Activated naive CD8-positive, alpha-beta T cell treated with anti-CD3 and anti-CD28 coated beads, Interleukin-2, amount 50 U/mL, for 24 hours (primary cell): ENCODE measurements at regions not wholly inside any gene's neighbourhood (a gene's known extent, or its start where the extent isn't known, plus 50 kb on each side); places are given as distances from the start of the nearest gene placed in this dataset.
A peak's percentile ranks its signal among the peaks of the same experiment; 100 is the strongest.

Experiments used
- ATAC-seq: fragments of 150-1000 bp; cut with Tn5 transposase; one replicate; pipeline ENCODE4 v1.10.0; 2021
- DNase-seq: peaks from one replicate; pipeline ENCODE4 v3.0.0; 2021
- H3K27ac Mint-ChIP-seq: one replicate; pipeline ENCODE4 v1.8.0; 2021; ENCODE audit warnings: mild to moderate bottlenecking, mixed read lengths
- H3K27me3 Mint-ChIP-seq: one replicate; pipeline ENCODE4 v1.8.0; 2021; ENCODE audit warnings: mixed read lengths
- H3K36me3 Mint-ChIP-seq: one replicate; pipeline ENCODE4 v1.8.0; 2021; ENCODE audit warnings: low read depth, mixed read lengths
- H3K4me1 Mint-ChIP-seq: one replicate; pipeline ENCODE4 v1.8.0; 2021; ENCODE audit warnings: mixed read lengths
- H3K4me3 Mint-ChIP-seq: one replicate; pipeline ENCODE4 v1.8.0; 2021; ENCODE audit warnings: mild to moderate bottlenecking, moderate library complexity, mixed read lengths
- H3K9me3 Mint-ChIP-seq: one replicate; pipeline ENCODE4 v1.8.0; 2021; ENCODE audit warnings: mixed read lengths

- H3K27me3 Mint-ChIP-seq, result peaks cover 3% of the 10 kb centered on the region
- no peak for ATAC-seq
- H3K36me3 Mint-ChIP-seq, result no peaks in the 10 kb centered on the region
- no peak for DNase-seq
- no peaks in the 10 kb centered on the region for H3K9me3 Mint-ChIP-seq
- no peak overlapping the region for H3K27ac Mint-ChIP-seq
- peaks cover 11% of the 10 kb centered on the region for H3K4me1 Mint-ChIP-seq
- H3K4me3 Mint-ChIP-seq, result no peak overlapping the region
Observed at GRCh38 chr11:13851691-13852090, 110.8 kb upstream of the SPON1 start.

DNA sequence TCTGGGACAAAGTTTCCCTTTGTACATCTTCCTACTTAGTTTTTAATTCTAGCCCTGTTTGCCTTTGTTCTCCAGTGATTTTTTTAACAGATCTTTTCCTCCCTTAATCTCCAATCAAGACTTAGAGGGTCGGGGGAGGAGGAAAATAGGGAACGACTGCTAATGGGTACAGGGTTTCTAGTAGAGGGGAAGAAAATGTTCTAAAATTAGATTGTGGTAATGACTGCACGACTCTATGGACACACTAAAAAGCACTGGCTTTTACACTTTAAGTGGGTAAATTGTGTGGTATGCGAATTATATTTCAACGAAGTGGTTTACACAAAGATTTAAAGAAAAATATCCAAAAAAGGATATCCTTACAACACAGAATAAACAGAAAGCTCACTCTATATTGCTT, 110.0 kb upstream of the SPON1 start:
- H3K27me3 Mint-ChIP-seq, result peaks cover 3% of the 10 kb centered on the region
- no peaks in the 10 kb centered on the region for H3K36me3 Mint-ChIP-seq
- no peaks in the 10 kb centered on the region for H3K9me3 Mint-ChIP-seq
- peaks cover 11% of the 10 kb centered on the region for H3K4me1 Mint-ChIP-seq
- no peak overlapping the region for H3K4me3 Mint-ChIP-seq
- DNase-seq, result no peak
- no peak for ATAC-seq
- no peak overlapping the region for H3K27ac Mint-ChIP-seq

DNA sequence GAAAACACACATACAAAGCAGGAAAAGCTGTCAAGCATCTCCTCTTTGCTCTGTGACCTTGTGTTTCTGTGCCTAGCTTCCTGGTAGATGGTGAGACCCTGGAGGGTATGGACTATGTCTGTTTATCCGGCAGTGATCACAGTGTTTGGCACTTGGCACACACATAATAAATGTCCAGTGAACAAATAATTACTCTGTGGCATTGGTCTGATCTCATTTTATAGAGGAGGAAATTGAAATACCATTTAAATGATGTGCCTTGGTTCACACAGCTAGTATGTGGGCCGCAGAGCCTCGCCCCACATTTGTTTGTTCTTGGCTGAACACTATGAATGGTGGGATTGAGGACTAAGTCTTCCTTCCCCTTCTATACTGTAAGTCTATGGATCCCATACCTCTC, 104.7 kb upstream of the SPON1 start:
- Mint-ChIP-seq H3K27ac (no peak overlapping the region), H3K9me3 (peaks cover 4% of the 10 kb centered on the region), H3K4me3 (no peak overlapping the region), H3K27me3 (no peaks in the 10 kb centered on the region), H3K4me1 (peaks cover 28% of the 10 kb centered on the region), H3K36me3 (peaks cover 2% of the 10 kb centered on the region)
- DNase-seq (no peak), ATAC-seq (no peak)

DNA sequence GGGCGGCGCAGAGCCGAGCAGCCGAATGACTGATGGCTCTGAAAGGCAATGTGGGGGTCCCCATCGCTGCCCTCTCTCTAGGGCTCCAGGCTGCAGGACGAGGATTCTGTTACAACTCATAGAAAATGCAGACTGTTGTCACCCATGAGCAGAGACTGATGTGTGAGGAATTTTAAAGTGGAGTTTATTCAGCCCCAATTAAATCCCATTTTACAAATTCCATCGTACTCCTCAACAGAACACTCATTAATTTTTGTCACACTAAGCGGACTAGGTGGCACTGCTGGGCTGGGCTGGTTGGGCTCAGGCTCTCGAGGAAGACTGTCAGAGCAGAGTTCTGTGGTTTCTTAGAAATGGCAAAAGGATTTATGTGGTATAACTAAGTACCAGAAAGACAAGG, 102.6 kb upstream of the SPON1 start:
- ATAC-seq (no peak), DNase-seq (no peak)
- Mint-ChIP-seq H3K4me3 (no peak overlapping the region), H3K36me3 (peaks cover 3% of the 10 kb centered on the region), H3K27me3 (no peaks in the 10 kb centered on the region), H3K9me3 (peaks cover 4% of the 10 kb centered on the region), H3K4me1 (peaks cover 31% of the 10 kb centered on the region), H3K27ac (no peak overlapping the region)

DNA sequence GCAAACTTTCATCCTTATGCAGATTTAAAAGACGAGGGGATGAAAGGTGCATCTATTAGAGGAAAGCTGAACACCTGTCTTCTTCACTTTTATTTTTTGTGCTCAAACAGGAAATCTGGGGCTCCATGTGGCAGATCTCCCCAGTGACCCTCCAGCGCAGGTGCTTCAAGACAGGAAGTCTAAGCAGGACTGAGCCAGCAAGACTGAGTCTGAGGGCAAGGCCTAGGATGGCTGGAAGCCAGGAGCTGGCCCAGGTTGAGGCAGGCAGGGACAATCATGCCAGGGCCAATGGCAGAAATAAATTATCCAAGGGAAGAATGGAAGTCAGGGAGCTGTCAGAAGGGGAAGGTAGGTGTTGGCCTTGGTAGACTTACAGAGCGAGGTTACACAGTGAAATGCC, 101.1 kb upstream of the SPON1 start:
- H3K4me3 Mint-ChIP-seq, result no peak overlapping the region
- peak overlapping the region; percentile 2 for H3K27ac Mint-ChIP-seq
- H3K27me3 Mint-ChIP-seq, result no peaks in the 10 kb centered on the region
- DNase-seq, result no peak
- H3K36me3 Mint-ChIP-seq, result peaks cover 3% of the 10 kb centered on the region
- no peak for ATAC-seq
- peaks cover 31% of the 10 kb centered on the region for H3K4me1 Mint-ChIP-seq
- peaks cover 4% of the 10 kb centered on the region for H3K9me3 Mint-ChIP-seq

DNA sequence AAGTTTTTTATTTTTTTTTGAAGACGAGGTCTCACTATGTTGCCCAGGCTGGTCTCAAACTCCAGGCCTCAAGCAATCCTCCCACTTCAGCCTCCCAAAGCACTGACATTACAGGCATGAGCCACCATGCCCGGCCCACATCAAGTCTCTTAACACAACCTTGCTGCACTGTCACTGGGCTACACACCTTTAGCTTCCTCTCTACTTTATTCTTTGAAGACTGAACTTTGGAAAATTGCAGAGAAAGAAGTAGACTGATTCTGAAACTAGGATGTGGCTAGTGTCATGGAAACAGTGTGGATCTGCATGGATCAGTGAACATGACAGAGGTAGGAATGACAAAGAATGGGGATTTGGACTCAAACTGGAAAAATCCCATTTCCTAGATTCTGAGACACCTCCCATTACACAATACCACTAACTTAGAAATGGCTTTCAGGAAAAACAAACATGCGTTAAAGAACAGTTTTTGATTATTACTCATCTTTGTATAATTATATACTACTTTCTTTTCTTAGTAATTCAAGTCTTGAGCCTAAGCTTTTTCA, 99.6 kb upstream of the SPON1 start:
- Mint-ChIP-seq H3K27ac (no peak overlapping the region), H3K4me1 (peaks cover 33% of the 10 kb centered on the region), H3K4me3 (no peak overlapping the region), H3K36me3 (peaks cover 3% of the 10 kb centered on the region), H3K9me3 (peaks cover 4% of the 10 kb centered on the region), H3K27me3 (no peaks in the 10 kb centered on the region)
- ATAC-seq (peak; percentile 52), DNase-seq (no peak)

GRCh38 chr11:13868710-13869397, 93.7 kb upstream of the SPON1 start:
- peaks cover 39% of the 10 kb centered on the region for H3K4me1 Mint-ChIP-seq
- peak overlapping the region; percentile 78 for H3K27ac Mint-ChIP-seq
- ATAC-seq (peak; percentile 97), DNase-seq (no peak)
- peaks cover 3% of the 10 kb centered on the region for H3K36me3 Mint-ChIP-seq
- H3K9me3 Mint-ChIP-seq, result no peaks in the 10 kb centered on the region
- no peaks in the 10 kb centered on the region for H3K27me3 Mint-ChIP-seq
- H3K4me3 Mint-ChIP-seq, result peak overlapping the region; percentile 30

DNA sequence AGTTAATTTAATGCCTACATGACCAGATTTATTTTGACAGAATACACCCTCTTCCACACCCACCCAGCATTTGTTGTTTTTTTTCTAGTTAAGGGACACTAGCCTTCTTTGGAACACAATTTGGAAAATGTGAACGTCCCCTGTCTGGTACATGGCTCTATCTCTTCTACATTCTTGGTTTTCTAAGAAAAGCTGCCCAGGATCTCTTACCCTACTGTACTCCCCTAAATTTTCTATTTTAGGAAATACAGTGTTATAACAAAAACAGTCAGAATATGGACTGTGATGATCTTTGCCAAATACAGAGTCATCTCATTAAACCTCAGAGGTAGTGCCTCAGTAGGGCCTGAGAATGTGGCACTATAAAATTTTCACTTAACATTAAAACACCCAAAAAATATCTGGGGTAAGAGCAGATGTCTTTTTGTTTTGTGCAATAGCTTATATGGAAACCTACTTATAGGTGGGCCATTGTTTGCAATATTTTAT, 93.1 kb upstream of the SPON1 start:
- H3K4me3 Mint-ChIP-seq, result peak overlapping the region; percentile 30
- DNase-seq (no peak), ATAC-seq (peak; percentile 38)
- no peaks in the 10 kb centered on the region for H3K9me3 Mint-ChIP-seq
- H3K27ac Mint-ChIP-seq, result peak overlapping the region; percentile 78
- no peaks in the 10 kb centered on the region for H3K27me3 Mint-ChIP-seq
- H3K4me1 Mint-ChIP-seq, result peaks cover 39% of the 10 kb centered on the region
- peaks cover 3% of the 10 kb centered on the region for H3K36me3 Mint-ChIP-seq

- ATAC-seq, result no peak
- peaks cover 3% of the 10 kb centered on the region for H3K36me3 Mint-ChIP-seq
- no peaks in the 10 kb centered on the region for H3K9me3 Mint-ChIP-seq
Observed at GRCh38 chr11:13874597-13874996, 87.9 kb upstream of the SPON1 start.

DNA sequence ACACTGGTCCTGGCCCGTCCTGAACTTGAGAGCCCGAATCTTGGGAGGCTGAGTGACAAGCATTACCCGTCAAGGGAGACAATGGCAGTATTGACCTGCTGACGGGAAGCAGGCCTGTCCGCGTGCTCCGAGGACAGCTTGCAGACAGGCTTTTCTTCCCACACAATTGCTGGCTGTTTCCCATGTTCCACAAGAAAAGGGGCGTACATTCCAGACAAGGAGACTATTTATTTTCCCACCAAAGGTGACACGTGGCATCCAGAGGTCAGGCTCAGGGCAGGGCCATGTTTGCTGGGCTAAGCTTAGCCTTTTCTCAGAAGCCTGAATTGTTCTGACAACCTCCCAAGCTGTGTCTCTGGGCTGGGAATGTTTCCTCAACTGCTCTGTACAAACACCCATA, 86.9 kb upstream of the SPON1 start:
- Mint-ChIP-seq H3K9me3 (no peaks in the 10 kb centered on the region), H3K4me3 (no peak overlapping the region), H3K4me1 (peaks cover 28% of the 10 kb centered on the region), H3K27me3 (no peaks in the 10 kb centered on the region), H3K36me3 (peaks cover 3% of the 10 kb centered on the region), H3K27ac (no peak overlapping the region)
- ATAC-seq, result no peak
- no peak for DNase-seq

More at GRCh38 chr11:13874597-13874996, 87.9 kb upstream of the SPON1 start:
- H3K27ac Mint-ChIP-seq, result no peak overlapping the region
- peaks cover 34% of the 10 kb centered on the region for H3K4me1 Mint-ChIP-seq
- DNase-seq, result no peak
- H3K4me3 Mint-ChIP-seq, result no peak overlapping the region
- H3K27me3 Mint-ChIP-seq, result no peaks in the 10 kb centered on the region

DNA sequence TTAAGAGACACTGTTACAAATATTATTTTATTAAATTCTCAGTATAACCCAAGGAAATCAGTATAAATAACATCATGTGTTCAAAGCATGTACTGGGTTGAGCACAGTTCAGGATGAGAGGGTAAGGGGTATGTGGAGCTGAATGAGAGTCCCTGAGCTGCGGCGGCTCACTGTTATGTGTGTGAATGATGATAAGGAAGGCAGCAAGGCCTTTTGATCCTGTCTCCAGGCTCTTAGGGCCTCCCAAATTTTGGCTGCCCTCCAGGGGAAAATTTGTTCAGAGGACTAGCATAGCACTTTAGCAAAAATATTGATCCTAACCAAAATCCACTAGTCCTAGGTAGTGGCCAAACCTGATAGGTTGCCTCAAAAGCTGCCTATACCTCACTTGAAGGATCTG, 86.1 kb upstream of the SPON1 start:
- no peak overlapping the region for H3K4me3 Mint-ChIP-seq
- no peaks in the 10 kb centered on the region for H3K9me3 Mint-ChIP-seq
- H3K27me3 Mint-ChIP-seq, result no peaks in the 10 kb centered on the region
- H3K4me1 Mint-ChIP-seq, result peaks cover 28% of the 10 kb centered on the region
- no peak overlapping the region for H3K27ac Mint-ChIP-seq
- DNase-seq (no peak), ATAC-seq (no peak)
- peaks cover 3% of the 10 kb centered on the region for H3K36me3 Mint-ChIP-seq

DNA sequence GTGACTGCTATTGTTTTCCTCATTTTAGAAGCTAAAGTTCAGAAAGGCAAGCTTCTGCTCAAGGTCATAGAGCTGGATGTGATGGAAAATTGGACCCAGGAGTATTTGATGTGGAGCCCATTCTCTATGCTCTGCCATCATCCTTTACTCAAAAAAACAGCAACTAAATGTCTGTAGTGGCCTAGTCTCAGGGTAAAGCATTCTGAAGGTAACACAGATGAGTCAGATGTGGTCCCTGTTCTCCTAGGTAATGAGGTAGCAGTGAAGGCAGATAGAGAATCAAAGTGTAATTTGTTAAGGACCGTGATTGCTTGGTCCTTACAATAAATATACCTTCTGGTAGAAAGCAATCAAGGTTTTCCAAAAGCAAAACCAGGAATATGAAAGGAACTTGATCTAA, 84.4 kb upstream of the SPON1 start:
- no peaks in the 10 kb centered on the region for H3K9me3 Mint-ChIP-seq
- peak; percentile 17 for ATAC-seq
- H3K4me3 Mint-ChIP-seq, result no peak overlapping the region
- no peak overlapping the region for H3K27ac Mint-ChIP-seq
- no peak for DNase-seq
- no peaks in the 10 kb centered on the region for H3K27me3 Mint-ChIP-seq
- no peaks in the 10 kb centered on the region for H3K36me3 Mint-ChIP-seq
- H3K4me1 Mint-ChIP-seq, result peaks cover 22% of the 10 kb centered on the region

DNA sequence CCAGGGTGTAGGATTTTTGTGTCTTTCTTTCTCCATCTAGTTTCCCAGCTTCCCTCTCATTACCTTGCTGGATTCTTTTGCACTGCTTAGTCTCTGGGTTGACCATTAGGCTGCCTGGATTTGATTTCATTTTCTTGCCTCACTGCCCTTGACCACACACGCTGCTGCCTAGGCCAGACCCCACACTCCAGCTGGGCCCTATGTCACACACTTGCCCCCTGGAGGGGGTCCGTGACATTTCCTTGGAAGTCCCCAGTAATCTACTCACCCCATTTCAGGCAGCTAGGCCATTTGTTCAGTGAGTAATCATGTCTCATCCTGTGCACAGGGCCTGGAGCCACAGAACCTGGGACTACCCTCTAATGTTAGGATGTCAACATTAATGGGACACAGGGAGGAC, 81.9 kb upstream of the SPON1 start:
- peaks cover 21% of the 10 kb centered on the region for H3K4me1 Mint-ChIP-seq
- no peaks in the 10 kb centered on the region for H3K36me3 Mint-ChIP-seq
- ATAC-seq, result no peak
- H3K4me3 Mint-ChIP-seq, result no peak overlapping the region
- H3K27ac Mint-ChIP-seq, result no peak overlapping the region
- no peaks in the 10 kb centered on the region for H3K27me3 Mint-ChIP-seq
- DNase-seq, result no peak
- H3K9me3 Mint-ChIP-seq, result no peaks in the 10 kb centered on the region

DNA sequence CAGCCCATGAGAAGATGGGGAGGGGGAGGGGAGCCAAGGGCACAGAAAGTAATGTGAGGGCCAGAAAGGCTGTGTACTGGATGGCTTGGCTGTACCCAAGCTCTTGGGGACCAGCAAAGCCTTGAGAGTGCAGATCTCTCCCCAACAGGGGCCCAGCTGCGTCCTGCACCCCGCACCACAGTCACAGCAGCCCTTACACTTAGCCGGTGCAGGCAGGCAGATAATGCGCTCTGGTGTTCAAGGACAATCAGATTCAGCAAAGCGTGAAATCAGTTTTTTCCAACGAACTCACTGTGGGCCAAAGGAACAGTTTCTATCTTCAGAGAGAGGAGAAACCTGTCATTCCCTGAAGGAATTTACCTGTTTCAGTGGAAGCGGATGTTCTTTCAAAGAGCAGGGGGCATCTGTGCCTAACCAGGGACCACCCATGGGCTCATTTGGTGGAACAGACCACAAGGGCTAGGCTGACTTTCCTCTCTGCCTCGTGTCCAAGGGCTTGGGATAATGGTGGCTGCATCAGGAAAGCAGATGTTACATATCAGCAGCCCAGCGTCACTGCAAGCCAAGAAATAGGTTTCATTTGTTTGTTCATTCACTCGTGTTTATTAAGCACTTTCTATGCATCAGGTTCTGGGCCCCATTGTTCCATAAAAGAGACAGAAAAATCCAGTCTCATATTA, 81.2 kb upstream of the SPON1 start:
- no peaks in the 10 kb centered on the region for H3K9me3 Mint-ChIP-seq
- peaks cover 21% of the 10 kb centered on the region for H3K4me1 Mint-ChIP-seq
- no peaks in the 10 kb centered on the region for H3K36me3 Mint-ChIP-seq
- ATAC-seq, result no peak
- no peak overlapping the region for H3K27ac Mint-ChIP-seq
- H3K4me3 Mint-ChIP-seq, result no peak overlapping the region
- DNase-seq, result no peak
- no peaks in the 10 kb centered on the region for H3K27me3 Mint-ChIP-seq

DNA sequence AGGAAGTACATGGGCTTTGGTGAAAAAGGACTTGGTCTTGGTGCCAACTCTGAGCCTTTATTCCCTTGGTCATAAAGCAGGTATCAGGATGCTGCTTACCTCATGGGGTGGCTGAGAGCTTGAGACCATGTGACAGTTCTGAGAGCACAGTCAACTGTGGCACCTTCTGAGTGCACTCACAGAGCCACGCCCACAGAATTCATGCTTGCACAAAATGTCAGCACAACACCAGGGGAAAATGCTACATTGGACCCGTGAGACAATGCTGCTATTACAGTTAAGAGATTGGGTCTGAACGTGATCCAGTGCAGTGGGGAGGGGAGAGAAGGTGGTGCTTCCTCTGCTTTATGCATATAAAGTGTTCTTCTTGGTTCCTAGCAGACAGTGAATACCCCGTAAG, 79.5 kb upstream of the SPON1 start:
- peak; percentile 63 for ATAC-seq
- Mint-ChIP-seq H3K27ac (no peak overlapping the region), H3K4me3 (no peak overlapping the region), H3K9me3 (peaks cover 5% of the 10 kb centered on the region), H3K4me1 (peaks cover 10% of the 10 kb centered on the region), H3K36me3 (no peaks in the 10 kb centered on the region), H3K27me3 (no peaks in the 10 kb centered on the region)
- DNase-seq, result no peak
